ENCODE measurements at regions not wholly inside any gene's neighbourhood (a gene's known extent, or its start where the extent isn't known, plus 50 kb on each side); places are given as distances from the start of the nearest gene placed in this dataset.

GRCh38 chr10:105763611-105764010 is 1122.5 kb downstream of the SORCS3 start:
- H3K4me3 ChIP-seq (ENCODE audit: low read depth, low read length), result no peak overlapping the region
- DNase-seq (ENCODE audit: low read depth), result no peak
- TF ChIP-seq CTCF (conservative IDR thresholded peaks at IDR 0.05; ENCODE audit: low read depth, low read length), result no peak

- no peak for TF ChIP-seq CTCF (conservative IDR thresholded peaks at IDR 0.05; ENCODE audit: low read depth, low read length)
- DNase-seq (ENCODE audit: low read depth), result no peak
Measured at GRCh38 chr10:105761576-105762260, 1120.6 kb downstream of the SORCS3 start.

DNA sequence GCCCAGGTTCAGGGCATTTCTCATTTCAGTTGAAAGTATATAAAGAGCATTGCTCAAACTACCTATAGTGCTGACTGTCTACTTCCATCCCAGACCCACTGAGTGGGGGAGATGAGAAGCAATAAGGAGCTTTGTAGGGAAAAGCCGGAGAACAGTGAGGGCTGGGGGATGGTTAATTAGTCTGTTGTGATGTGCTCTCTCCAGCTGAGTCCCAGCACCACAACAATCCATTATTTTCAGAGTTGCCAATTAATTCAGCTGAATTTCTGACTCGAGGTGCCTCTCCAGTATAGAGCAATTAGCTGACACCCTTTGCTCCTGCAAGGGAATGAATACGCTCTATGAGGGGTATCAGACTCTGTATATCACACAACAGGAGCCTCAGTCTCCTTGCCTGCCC is 1118.6 kb downstream of the SORCS3 start:
- no peak for DNase-seq (ENCODE audit: low read depth)
- TF ChIP-seq CTCF (conservative IDR thresholded peaks at IDR 0.05; ENCODE audit: low read depth, low read length), result no peak

More at GRCh38 chr10:105761576-105762260, 1120.6 kb downstream of the SORCS3 start:
- H3K4me3 ChIP-seq (ENCODE audit: low read depth, low read length), result no peak overlapping the region

GRCh38 chr10:105758209-105758998 is 1117.3 kb downstream of the SORCS3 start:
- no peak for DNase-seq (ENCODE audit: low read depth)
- no peak for TF ChIP-seq CTCF (conservative IDR thresholded peaks at IDR 0.05; ENCODE audit: low read depth, low read length)
- H3K4me3 ChIP-seq (ENCODE audit: low read depth, low read length), result no peak overlapping the region

More for the DNA sequence above, 1118.6 kb downstream of the SORCS3 start:
- H3K4me3 ChIP-seq (ENCODE audit: low read depth, low read length), result no peak overlapping the region

DNA sequence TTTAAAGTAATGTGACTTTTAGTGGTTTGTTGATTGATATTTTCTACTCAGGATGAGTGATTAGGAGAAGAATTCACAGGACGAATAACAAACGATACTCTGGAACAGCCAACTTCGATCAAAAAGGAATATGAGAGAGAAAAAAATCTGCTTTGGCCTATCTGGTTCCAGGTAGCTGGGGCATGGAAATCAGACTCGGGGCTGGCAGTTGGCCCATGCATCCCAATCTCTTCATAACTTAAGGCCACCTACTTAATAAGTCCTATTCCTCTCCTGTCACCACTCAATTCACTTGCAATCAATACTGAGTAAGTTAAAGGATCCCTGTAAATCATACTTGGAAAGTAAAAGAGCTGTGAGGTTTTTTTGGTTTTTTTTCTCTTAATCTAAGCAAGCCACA is 1116.2 kb downstream of the SORCS3 start:
- DNase-seq (ENCODE audit: low read depth), result no peak

GRCh38 chr10:105756386-105756785 is 1115.3 kb downstream of the SORCS3 start:
- TF ChIP-seq CTCF (conservative IDR thresholded peaks at IDR 0.05; ENCODE audit: low read depth, low read length), result no peak
- no peak overlapping the region for H3K4me3 ChIP-seq (ENCODE audit: low read depth, low read length)
- DNase-seq (ENCODE audit: low read depth), result no peak

More for the DNA sequence above, 1116.2 kb downstream of the SORCS3 start:
- no peak for TF ChIP-seq CTCF (conservative IDR thresholded peaks at IDR 0.05; ENCODE audit: low read depth, low read length)
- H3K4me3 ChIP-seq (ENCODE audit: low read depth, low read length), result no peak overlapping the region
